ENCODE measurements at regions not wholly inside any gene's neighbourhood (a gene's known extent, or its start where the extent isn't known, plus 50 kb on each side); places are given as distances from the start of the nearest gene placed in this dataset.

GRCh38 chr21:27426196-27426595 lies 459.3 kb upstream of the ADAMTS5 start:
- DNase-seq (ENCODE audit: low spot score) = no peak

- DNase-seq (ENCODE audit: low spot score) = peak; percentile 60
Observed at GRCh38 chr21:27425574-27425973, 458.7 kb upstream of the ADAMTS5 start.

- no peak for DNase-seq (ENCODE audit: low spot score)
Observed at GRCh38 chr21:27425172-27425571, 458.3 kb upstream of the ADAMTS5 start.

- DNase-seq (ENCODE audit: low spot score) = no peak
Observed at GRCh38 chr21:27424601-27425000, 457.7 kb upstream of the ADAMTS5 start.

GRCh38 chr21:27423906-27424595 lies 457.2 kb upstream of the ADAMTS5 start:
- no peak for DNase-seq (ENCODE audit: low spot score)

- DNase-seq (ENCODE audit: low spot score) = peak; percentile 86
Observed at GRCh38 chr21:27423038-27423437, 456.1 kb upstream of the ADAMTS5 start.

- no peak for DNase-seq (ENCODE audit: low spot score)
Observed at GRCh38 chr21:27422435-27422834, 455.5 kb upstream of the ADAMTS5 start.

- DNase-seq (ENCODE audit: low spot score) = no peak
Observed at GRCh38 chr21:27421654-27422053, 454.8 kb upstream of the ADAMTS5 start.

GRCh38 chr21:27419153-27419552 lies 452.3 kb upstream of the ADAMTS5 start:
- DNase-seq (ENCODE audit: low spot score) = no peak

- DNase-seq (ENCODE audit: low spot score) = no peak
Observed at GRCh38 chr21:27418346-27418745, 451.5 kb upstream of the ADAMTS5 start.

- no peak for DNase-seq (ENCODE audit: low spot score)
Observed at GRCh38 chr21:27412530-27412929, 445.6 kb upstream of the ADAMTS5 start.

- DNase-seq (ENCODE audit: low spot score) = no peak
Observed at GRCh38 chr21:27408826-27409225, 441.9 kb upstream of the ADAMTS5 start.

- DNase-seq (ENCODE audit: low spot score) = no peak
Observed at GRCh38 chr21:27407271-27407670, 440.4 kb upstream of the ADAMTS5 start.

GRCh38 chr21:27406300-27407009 lies 439.6 kb upstream of the ADAMTS5 start:
- DNase-seq (ENCODE audit: low spot score) = peak; percentile 50

GRCh38 chr21:27403011-27403410 lies 436.1 kb upstream of the ADAMTS5 start:
- DNase-seq (ENCODE audit: low spot score) = no peak

- DNase-seq (ENCODE audit: low spot score) = no peak
Observed at GRCh38 chr21:27400045-27400444, 433.2 kb upstream of the ADAMTS5 start.

- DNase-seq (ENCODE audit: low spot score) = no peak
Observed at GRCh38 chr21:27397578-27397977, 430.7 kb upstream of the ADAMTS5 start.

GRCh38 chr21:27393726-27394125 lies 426.8 kb upstream of the ADAMTS5 start:
- DNase-seq (ENCODE audit: low spot score) = no peak

- DNase-seq (ENCODE audit: low spot score) = no peak
Observed at GRCh38 chr21:27391990-27392389, 425.1 kb upstream of the ADAMTS5 start.

GRCh38 chr21:27390384-27390783 lies 423.5 kb upstream of the ADAMTS5 start:
- DNase-seq (ENCODE audit: low spot score) = no peak

GRCh38 chr21:27388825-27389224 lies 421.9 kb upstream of the ADAMTS5 start:
- DNase-seq (ENCODE audit: low spot score) = no peak

- DNase-seq (ENCODE audit: low spot score) = peak; percentile 8
Observed at GRCh38 chr21:27382404-27382803, 415.5 kb upstream of the ADAMTS5 start.

GRCh38 chr21:27380303-27380702 lies 413.4 kb upstream of the ADAMTS5 start:
- no peak for DNase-seq (ENCODE audit: low spot score)

GRCh38 chr21:27379354-27379753 lies 412.5 kb upstream of the ADAMTS5 start:
- DNase-seq (ENCODE audit: low spot score) = no peak
